H4 (cell line): ENCODE measurements at regions not wholly inside any gene's neighbourhood (a gene's known extent, or its start where the extent isn't known, plus 50 kb on each side); places are given as distances from the start of the nearest gene placed in this dataset.
"Not testable (repeated sequence)": the region's sequence is repeated elsewhere in the genome, so short reads cannot be mapped to it uniquely, and the experiment has no call there.

Experiments
- DNase-seq: peaks from one replicate; pipeline ENCODE4 v3.0.0-alpha.2; 2015; ENCODE audit warnings: low spot score

GRCh38 chr5:86671536-86671935 lies 53.8 kb downstream of the COX7C start:
- DNase-seq = no peak

GRCh38 chr5:86674069-86674468 lies 56.3 kb downstream of the COX7C start:
- DNase-seq = no peak

- DNase-seq = no peak
Observed at GRCh38 chr5:86675311-86675710, 57.6 kb downstream of the COX7C start.

GRCh38 chr5:86679529-86679928 lies 61.8 kb downstream of the COX7C start:
- peak; percentile 79 for DNase-seq

GRCh38 chr5:86679949-86680348 lies 62.2 kb downstream of the COX7C start:
- no peak for DNase-seq

GRCh38 chr5:86684222-86684621 lies 66.5 kb downstream of the COX7C start:
- no peak for DNase-seq

GRCh38 chr5:86686046-86686445 lies 68.3 kb downstream of the COX7C start:
- no peak for DNase-seq

- no peak for DNase-seq
Observed at GRCh38 chr5:86688406-86688805, 70.7 kb downstream of the COX7C start.

- DNase-seq = no peak
Observed at GRCh38 chr5:86689103-86689729, 71.5 kb downstream of the COX7C start.

- DNase-seq = no peak
Observed at GRCh38 chr5:86709157-86709881, 91.6 kb downstream of the COX7C start.

- no peak for DNase-seq
Observed at GRCh38 chr5:86716121-86716520, 98.4 kb downstream of the COX7C start.

- DNase-seq = not testable (repeated sequence)
Observed at GRCh38 chr5:86731319-86732117, 113.8 kb downstream of the COX7C start.

- DNase-seq = no peak
Observed at GRCh38 chr5:86735370-86735769, 117.6 kb downstream of the COX7C start.

- no peak for DNase-seq
Observed at GRCh38 chr5:86737579-86737978, 119.8 kb downstream of the COX7C start.

GRCh38 chr5:86748538-86749105 lies 130.9 kb downstream of the COX7C start:
- no peak for DNase-seq

- DNase-seq = no peak
Observed at GRCh38 chr5:86749841-86750240, 132.1 kb downstream of the COX7C start.

- no peak for DNase-seq
Observed at GRCh38 chr5:86756839-86757238, 139.1 kb downstream of the COX7C start.

GRCh38 chr5:86757824-86758223 lies 140.1 kb downstream of the COX7C start:
- peak; percentile 22 for DNase-seq

GRCh38 chr5:86760661-86761060 lies 142.9 kb downstream of the COX7C start:
- no peak for DNase-seq

- DNase-seq = no peak
Observed at GRCh38 chr5:86763929-86764328, 146.2 kb downstream of the COX7C start.

GRCh38 chr5:86765778-86766502 lies 148.2 kb downstream of the COX7C start:
- no peak for DNase-seq

- DNase-seq = no peak
Observed at GRCh38 chr5:86768699-86769202, 151.0 kb downstream of the COX7C start.
